Gastroesophageal sphincter (tissue), 3 donors: ENCODE measurements at regions not wholly inside any gene's neighbourhood (a gene's known extent, or its start where the extent isn't known, plus 50 kb on each side); places are given as distances from the start of the nearest gene placed in this dataset.

Experiments used
- EP300 ChIP-seq: sonication (generic); formaldehyde crosslinking; IDR thresholded peaks from one replicate; pipeline ENCODE4 v1.6.1; 2017; ENCODE audit warnings: antibody characterized with exemption, mild to moderate bottlenecking
- POLR2A ChIP-seq, 2 donors: fragments of 450-650 bp; IDR thresholded peaks; one replicate each; pipeline ENCODE4 v1.6.1; 2017; ENCODE audit warnings: antibody characterized with exemption in 2 of 2, mild to moderate bottlenecking in 2 of 2, moderate library complexity in 1 of 2
- TF ChIP-seq, protein P1 (sequence below), 4 experiments: fragments of 200-600 bp in 2 of 4; fragments of 450-650 bp in 2 of 4; sonication (generic) in 1 of 4; IDR thresholded peaks; one replicate each; pipeline ENCODE4 v1.5.1; 2017 to 2019; ENCODE audit warnings: antibody characterized with exemption in 4 of 4, mild to moderate bottlenecking in 2 of 4, moderate library complexity in 2 of 4

- TF ChIP-seq EP300 (no peak), POLR2A (IDR thresholded peaks at IDR 0.05) (no peak)
- TF ChIP-seq, protein P1, sequence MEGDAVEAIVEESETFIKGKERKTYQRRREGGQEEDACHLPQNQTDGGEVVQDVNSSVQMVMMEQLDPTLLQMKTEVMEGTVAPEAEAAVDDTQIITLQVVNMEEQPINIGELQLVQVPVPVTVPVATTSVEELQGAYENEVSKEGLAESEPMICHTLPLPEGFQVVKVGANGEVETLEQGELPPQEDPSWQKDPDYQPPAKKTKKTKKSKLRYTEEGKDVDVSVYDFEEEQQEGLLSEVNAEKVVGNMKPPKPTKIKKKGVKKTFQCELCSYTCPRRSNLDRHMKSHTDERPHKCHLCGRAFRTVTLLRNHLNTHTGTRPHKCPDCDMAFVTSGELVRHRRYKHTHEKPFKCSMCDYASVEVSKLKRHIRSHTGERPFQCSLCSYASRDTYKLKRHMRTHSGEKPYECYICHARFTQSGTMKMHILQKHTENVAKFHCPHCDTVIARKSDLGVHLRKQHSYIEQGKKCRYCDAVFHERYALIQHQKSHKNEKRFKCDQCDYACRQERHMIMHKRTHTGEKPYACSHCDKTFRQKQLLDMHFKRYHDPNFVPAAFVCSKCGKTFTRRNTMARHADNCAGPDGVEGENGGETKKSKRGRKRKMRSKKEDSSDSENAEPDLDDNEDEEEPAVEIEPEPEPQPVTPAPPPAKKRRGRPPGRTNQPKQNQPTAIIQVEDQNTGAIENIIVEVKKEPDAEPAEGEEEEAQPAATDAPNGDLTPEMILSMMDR (IDR thresholded peaks at IDR 0.05), result no peak
These were observed 73.9 kb downstream of the MZT1 start for GRCh38 chr13:72653506-72653905.
